Vagina (tissue), 2 donors: ENCODE measurements at regions not wholly inside any gene's neighbourhood (a gene's known extent, or its start where the extent isn't known, plus 50 kb on each side); places are given as distances from the start of the nearest gene placed in this dataset.

Experiments
- POLR2A ChIP-seq, 2 donors: fragments of 450-650 bp; IDR thresholded peaks; one replicate each; pipeline ENCODE4 v1.6.1; 2017; ENCODE audit warnings: antibody characterized with exemption in 2 of 2, mild to moderate bottlenecking in 2 of 2, moderate library complexity in 2 of 2
- TF ChIP-seq, protein P1 (sequence below), 3 experiments: fragments of 450-650 bp in 2 of 3; fragments of 200-600 bp in 1 of 3; sonication (generic) in 1 of 3; IDR thresholded peaks; one replicate each; pipeline ENCODE4 v1.5.1; 2017 to 2019; ENCODE audit warnings: antibody characterized with exemption in 3 of 3, mild to moderate bottlenecking in 2 of 3, moderate library complexity in 2 of 3

DNA sequence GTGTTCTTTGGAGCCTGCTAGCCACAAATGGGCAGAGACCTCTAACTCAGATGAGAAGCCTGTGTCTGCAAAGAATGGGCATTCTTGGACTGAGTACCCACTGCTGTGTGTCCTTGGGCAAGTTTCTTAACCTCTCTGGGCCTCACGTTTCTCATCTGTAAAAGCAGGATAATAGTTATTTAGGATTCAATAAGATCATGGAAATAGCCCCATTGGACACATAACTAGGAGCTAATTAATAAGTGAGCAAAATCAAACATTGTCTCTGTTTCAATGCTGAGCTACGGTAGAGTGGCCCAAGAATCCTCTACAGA, 61.2 kb upstream of the WNT7B start:
- TF ChIP-seq, protein P1, sequence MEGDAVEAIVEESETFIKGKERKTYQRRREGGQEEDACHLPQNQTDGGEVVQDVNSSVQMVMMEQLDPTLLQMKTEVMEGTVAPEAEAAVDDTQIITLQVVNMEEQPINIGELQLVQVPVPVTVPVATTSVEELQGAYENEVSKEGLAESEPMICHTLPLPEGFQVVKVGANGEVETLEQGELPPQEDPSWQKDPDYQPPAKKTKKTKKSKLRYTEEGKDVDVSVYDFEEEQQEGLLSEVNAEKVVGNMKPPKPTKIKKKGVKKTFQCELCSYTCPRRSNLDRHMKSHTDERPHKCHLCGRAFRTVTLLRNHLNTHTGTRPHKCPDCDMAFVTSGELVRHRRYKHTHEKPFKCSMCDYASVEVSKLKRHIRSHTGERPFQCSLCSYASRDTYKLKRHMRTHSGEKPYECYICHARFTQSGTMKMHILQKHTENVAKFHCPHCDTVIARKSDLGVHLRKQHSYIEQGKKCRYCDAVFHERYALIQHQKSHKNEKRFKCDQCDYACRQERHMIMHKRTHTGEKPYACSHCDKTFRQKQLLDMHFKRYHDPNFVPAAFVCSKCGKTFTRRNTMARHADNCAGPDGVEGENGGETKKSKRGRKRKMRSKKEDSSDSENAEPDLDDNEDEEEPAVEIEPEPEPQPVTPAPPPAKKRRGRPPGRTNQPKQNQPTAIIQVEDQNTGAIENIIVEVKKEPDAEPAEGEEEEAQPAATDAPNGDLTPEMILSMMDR (IDR thresholded peaks at IDR 0.05): no peak
- no peak for TF ChIP-seq POLR2A (IDR thresholded peaks at IDR 0.05)
